Hepatocyte (in vitro differentiated cells): ENCODE measurements at regions not wholly inside any gene's neighbourhood (a gene's known extent, or its start where the extent isn't known, plus 50 kb on each side); places are given as distances from the start of the nearest gene placed in this dataset.

ENCODE experiments used
- CTCF ChIP-seq: fragments of 200-600 bp; sonication (generic); IDR thresholded peaks from 2 replicates; pipeline ENCODE4 v1.5.1; 2016; ENCODE audit warnings: antibody characterized with exemption, mild to moderate bottlenecking; ENCODE audit not compliant: poor library complexity
- EZH2 ChIP-seq: fragments of 200-600 bp; sonication (generic); IDR thresholded peaks from 2 replicates; pipeline ENCODE4 v1.6.1; 2016; ENCODE audit warnings: antibody characterized with exemption, mild to moderate bottlenecking, borderline replicate concordance

DNA sequence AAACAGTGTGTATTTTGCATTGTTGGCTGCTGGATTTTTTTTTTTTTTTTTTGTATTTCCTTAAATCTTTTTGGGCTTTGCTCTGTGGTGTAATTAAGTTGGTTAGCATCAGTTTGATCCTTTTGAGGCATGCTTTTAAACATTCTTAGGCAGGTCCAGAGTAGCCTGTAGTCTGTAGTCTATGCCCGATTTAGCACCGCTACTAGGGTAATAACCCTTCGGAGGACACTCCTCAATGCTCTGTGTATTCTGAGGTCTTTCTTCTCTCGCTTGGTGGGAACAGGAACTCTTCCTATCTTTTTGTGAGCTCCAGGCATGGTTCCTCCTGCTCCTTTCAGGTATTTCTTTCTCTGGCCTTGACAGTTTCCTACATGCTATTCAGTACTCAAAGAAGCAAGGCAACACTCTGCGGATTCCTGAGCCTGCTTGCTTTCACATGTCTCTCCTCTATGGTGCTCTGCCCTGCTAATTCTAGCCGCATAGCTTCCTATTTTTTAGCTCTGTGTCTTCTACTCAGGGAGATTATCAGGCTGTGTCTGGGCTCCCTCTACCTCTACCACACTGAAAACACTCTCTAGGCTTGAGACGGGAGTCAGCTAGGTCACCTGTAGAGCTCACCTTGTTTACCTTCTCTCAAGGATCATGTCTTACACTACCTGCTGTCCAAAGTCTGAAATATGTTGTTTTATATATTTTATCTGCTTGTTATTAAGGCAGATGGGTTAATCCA, 195.1 kb downstream of the NDFIP2 start:
- TF ChIP-seq CTCF: peak; percentile 21
- no peak for TF ChIP-seq EZH2
